ENCODE measurements at regions not wholly inside any gene's neighbourhood (a gene's known extent, or its start where the extent isn't known, plus 50 kb on each side); places are given as distances from the start of the nearest gene placed in this dataset.

DNA sequence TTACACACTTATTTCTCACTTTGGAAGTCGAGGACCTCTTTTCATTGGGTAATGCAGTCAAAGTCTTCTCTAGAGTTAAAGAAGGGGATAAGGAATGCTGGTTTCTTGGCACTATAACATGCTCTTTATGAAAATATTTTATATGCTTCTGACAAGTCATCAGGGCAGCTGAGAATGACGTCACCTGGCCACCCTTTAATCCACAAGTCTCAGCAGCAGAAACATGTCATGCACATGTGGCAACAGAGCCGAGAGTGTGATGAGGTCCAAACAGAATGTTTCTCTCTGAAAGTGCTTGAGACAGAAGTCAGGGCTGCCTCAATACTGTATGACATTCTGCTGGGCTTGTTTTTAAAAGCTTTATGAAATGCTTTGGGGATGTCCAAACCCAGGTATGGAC lies 63.5 kb upstream of the C10orf90 start:
- TF ChIP-seq, protein P1, sequence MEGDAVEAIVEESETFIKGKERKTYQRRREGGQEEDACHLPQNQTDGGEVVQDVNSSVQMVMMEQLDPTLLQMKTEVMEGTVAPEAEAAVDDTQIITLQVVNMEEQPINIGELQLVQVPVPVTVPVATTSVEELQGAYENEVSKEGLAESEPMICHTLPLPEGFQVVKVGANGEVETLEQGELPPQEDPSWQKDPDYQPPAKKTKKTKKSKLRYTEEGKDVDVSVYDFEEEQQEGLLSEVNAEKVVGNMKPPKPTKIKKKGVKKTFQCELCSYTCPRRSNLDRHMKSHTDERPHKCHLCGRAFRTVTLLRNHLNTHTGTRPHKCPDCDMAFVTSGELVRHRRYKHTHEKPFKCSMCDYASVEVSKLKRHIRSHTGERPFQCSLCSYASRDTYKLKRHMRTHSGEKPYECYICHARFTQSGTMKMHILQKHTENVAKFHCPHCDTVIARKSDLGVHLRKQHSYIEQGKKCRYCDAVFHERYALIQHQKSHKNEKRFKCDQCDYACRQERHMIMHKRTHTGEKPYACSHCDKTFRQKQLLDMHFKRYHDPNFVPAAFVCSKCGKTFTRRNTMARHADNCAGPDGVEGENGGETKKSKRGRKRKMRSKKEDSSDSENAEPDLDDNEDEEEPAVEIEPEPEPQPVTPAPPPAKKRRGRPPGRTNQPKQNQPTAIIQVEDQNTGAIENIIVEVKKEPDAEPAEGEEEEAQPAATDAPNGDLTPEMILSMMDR (IDR thresholded peaks at IDR 0.05) = no peak
- no peak for TF ChIP-seq POLR2A (IDR thresholded peaks at IDR 0.05)
- TF ChIP-seq POLR2AphosphoS5 (IDR thresholded peaks at IDR 0.05) = peak; percentile 54 to 64
